ENCODE measurements at regions not wholly inside any gene's neighbourhood (a gene's known extent, or its start where the extent isn't known, plus 50 kb on each side); places are given as distances from the start of the nearest gene placed in this dataset.

DNA sequence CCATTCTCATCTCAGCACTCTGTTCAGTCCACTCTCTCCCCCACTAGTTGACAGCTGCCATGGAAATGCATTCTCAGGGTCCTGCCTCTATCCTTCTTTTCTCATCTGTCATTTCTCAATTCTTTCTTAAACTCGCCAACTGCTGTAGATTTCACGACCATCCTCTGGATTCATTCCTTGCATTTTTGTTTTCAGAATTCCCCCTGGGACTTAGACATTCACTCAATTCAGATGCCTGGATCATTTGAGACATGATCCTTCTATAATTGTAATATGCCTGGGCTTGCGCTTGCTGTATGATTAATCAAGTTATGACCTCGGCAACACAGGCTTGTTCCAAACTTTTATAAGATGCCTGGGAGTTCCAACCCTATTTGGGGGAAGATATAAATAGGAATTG, 104.5 kb downstream of the RAB11FIP2 start:
- no peak for TF ChIP-seq CTCF (IDR thresholded peaks at IDR 0.05)
- TF ChIP-seq POLR2A (IDR thresholded peaks at IDR 0.05) = no peak
- ATAC-seq (no peak), DNase-seq (no peak)
- 46 to 54% methylated on average over 4 of the region's 4 CpGs for WGBS, 2 donors
- Histone ChIP-seq H3K36me3 (replicated peaks in 1 of 2; ENCODE audit: insufficient read depth in 1 of 2, low read depth in 2 of 2) (no peaks in the 10 kb centered on the region), H3K4me1 (no peaks in the 10 kb centered on the region), H3K4me3 (no peak overlapping the region), H3K9me3 (no peaks in the 10 kb centered on the region), H3K27me3 (no peaks in the 10 kb centered on the region), H3K27ac (no peak overlapping the region)
- intact Hi-C loops (cut with DNase I) = no loop called here

- Histone ChIP-seq H3K4me3 (no peak overlapping the region), H3K27ac (no peak overlapping the region), H3K9me3 (no peaks in the 10 kb centered on the region), H3K27me3 (no peaks in the 10 kb centered on the region), H3K4me1 (no peaks in the 10 kb centered on the region), H3K36me3 (replicated peaks in 1 of 2; ENCODE audit: insufficient read depth in 1 of 2, low read depth in 2 of 2) (no peaks in the 10 kb centered on the region)
- ATAC-seq = no peak
- intact Hi-C loops (cut with DNase I) = no loop called here
- 62 to 67% methylated on average over 2 of the region's 2 CpGs for WGBS, 2 donors
- no peak for DNase-seq
- no peak for TF ChIP-seq POLR2A (IDR thresholded peaks at IDR 0.05)
- no peak for TF ChIP-seq CTCF (IDR thresholded peaks at IDR 0.05)
Observed at GRCh38 chr10:117944676-117945447, 101.9 kb downstream of the RAB11FIP2 start.

DNA sequence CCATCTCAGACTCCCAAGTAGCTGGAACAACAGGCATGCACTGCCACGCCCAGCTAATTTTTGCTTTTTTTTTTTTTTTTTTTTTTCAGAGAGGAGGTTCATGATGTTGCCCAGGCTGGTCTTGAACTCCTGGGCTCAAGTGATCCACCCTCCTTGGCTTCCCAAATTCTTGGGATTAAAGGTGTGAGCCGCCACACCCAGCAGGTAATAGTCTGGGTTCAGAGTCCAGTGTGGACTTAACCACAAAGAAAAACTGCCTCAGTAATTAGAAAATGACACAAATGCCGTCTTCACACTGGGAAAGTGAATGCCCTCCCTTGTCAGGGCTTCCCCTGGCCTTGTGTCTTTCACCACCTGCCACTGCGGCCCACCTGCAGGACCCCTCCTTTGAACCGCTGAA, 101.1 kb downstream of the RAB11FIP2 start:
- H3K4me3 ChIP-seq = no peak overlapping the region
- intact Hi-C loops (cut with DNase I) = no loop called here
- TF ChIP-seq POLR2A (IDR thresholded peaks at IDR 0.05) (no peak), CTCF (IDR thresholded peaks at IDR 0.05) (no peak)
- H3K27me3 ChIP-seq = no peaks in the 10 kb centered on the region
- WGBS, 2 donors = 68 to 79% methylated on average over 5 of the region's 5 CpGs
- DNase-seq = no peak
- H3K9me3 ChIP-seq = no peaks in the 10 kb centered on the region
- no peak overlapping the region for H3K27ac ChIP-seq
- no peaks in the 10 kb centered on the region for H3K36me3 ChIP-seq (replicated peaks in 1 of 2; ENCODE audit: insufficient read depth in 1 of 2, low read depth in 2 of 2)
- no peak for ATAC-seq
- H3K4me1 ChIP-seq = no peaks in the 10 kb centered on the region

GRCh38 chr10:117946525-117947070, 100.1 kb downstream of the RAB11FIP2 start:
- intact Hi-C loops (cut with DNase I) = no loop called here
- DNase-seq (no peak), ATAC-seq (no peak)
- H3K36me3 ChIP-seq (replicated peaks in 1 of 2; ENCODE audit: insufficient read depth in 1 of 2, low read depth in 2 of 2) = no peaks in the 10 kb centered on the region
- H3K27me3 ChIP-seq = no peaks in the 10 kb centered on the region
- H3K4me3 ChIP-seq = no peak overlapping the region
- TF ChIP-seq POLR2A (IDR thresholded peaks at IDR 0.05) (no peak), CTCF (IDR thresholded peaks at IDR 0.05) (no peak)
- no peaks in the 10 kb centered on the region for H3K9me3 ChIP-seq
- no peaks in the 10 kb centered on the region for H3K4me1 ChIP-seq
- 78 to 82% methylated on average over 8 of the region's 8 CpGs for WGBS, 2 donors
- H3K27ac ChIP-seq = no peak overlapping the region

DNA sequence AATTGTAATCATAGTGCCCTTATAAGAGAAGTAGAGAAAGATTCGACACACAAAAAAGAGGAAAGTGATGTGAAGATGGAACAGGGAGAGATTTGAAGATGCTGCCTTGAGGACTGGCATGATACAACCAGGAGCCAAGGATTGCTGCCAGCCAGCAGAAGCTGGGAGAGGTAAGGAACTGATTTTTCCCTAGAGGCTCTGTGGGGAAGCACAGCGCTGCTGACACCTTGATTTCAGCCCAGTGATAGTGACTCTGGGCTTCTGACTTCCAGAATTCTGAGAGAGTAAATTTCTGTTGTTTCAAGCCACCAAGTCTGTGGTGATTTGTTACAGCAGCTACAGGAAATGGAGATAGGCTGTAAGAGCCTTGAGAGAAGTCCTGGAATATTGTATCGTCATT, 98.2 kb downstream of the RAB11FIP2 start:
- ATAC-seq (no peak), DNase-seq (no peak)
- H3K4me3 ChIP-seq = no peak overlapping the region
- no peaks in the 10 kb centered on the region for H3K36me3 ChIP-seq (replicated peaks in 1 of 2; ENCODE audit: insufficient read depth in 1 of 2, low read depth in 2 of 2)
- TF ChIP-seq POLR2A (IDR thresholded peaks at IDR 0.05) = no peak
- no peak for TF ChIP-seq CTCF (IDR thresholded peaks at IDR 0.05)
- WGBS, 2 donors = 75 to 86% methylated on average over 3 of the region's 3 CpGs
- H3K27ac ChIP-seq = no peak overlapping the region
- H3K4me1 ChIP-seq = no peaks in the 10 kb centered on the region
- intact Hi-C loops (cut with DNase I) = no loop called here
- H3K27me3 ChIP-seq = no peaks in the 10 kb centered on the region
- H3K9me3 ChIP-seq = no peaks in the 10 kb centered on the region
